ENCODE measurements at regions not wholly inside any gene's neighbourhood (a gene's known extent, or its start where the extent isn't known, plus 50 kb on each side); places are given as distances from the start of the nearest gene placed in this dataset.

GRCh38 chr6:6890400-6890858 is 217.3 kb upstream of the RREB1 start (continued):
- TF ChIP-seq ZNF609 (CRISPR knock-in tag; IDR thresholded peaks at IDR 0.05; ENCODE audit: borderline replicate concordance) (no peak), PTBP1 (IDR thresholded peaks at IDR 0.05; ENCODE audit: low read depth, low read length) (no peak), ZNF3 (CRISPR knock-in tag; IDR thresholded peaks at IDR 0.05) (no peak), FOXJ3 (CRISPR knock-in tag; IDR thresholded peaks at IDR 0.05) (no peak), MTF1 (CRISPR knock-in tag; IDR thresholded peaks at IDR 0.05; ENCODE audit: borderline replicate concordance) (no peak), ZKSCAN3 (CRISPR knock-in tag; IDR thresholded peaks at IDR 0.05) (no peak), ZNF551 (CRISPR knock-in tag; IDR thresholded peaks at IDR 0.05) (no peak), RBFOX2 (IDR thresholded peaks at IDR 0.05; ENCODE audit: low read depth, low read length) (peak; percentile 36; the same call in 1 of the 2 replicates), SMARCA5 (IDR thresholded peaks at IDR 0.05) (no peak), RBBP5 (IDR thresholded peaks at IDR 0.05; ENCODE audit: borderline replicate concordance, insufficient read depth, low read length, poor library complexity, severe bottlenecking) (peak; percentile 24), CCNT2 (IDR thresholded peaks at IDR 0.05; ENCODE audit: borderline replicate concordance, extremely low read depth, insufficient read length, low read depth, low read length) (no peak), SUPT5H (IDR thresholded peaks at IDR 0.05) (peak; percentile 55; the same call in 1 of the 2 replicates), MBD2 (IDR thresholded peaks at IDR 0.05; ENCODE audit: borderline replicate concordance, low read depth) (0 out of 2 replicates have a peak, but pooled peaks have one; percentile 30), CTBP1 (IDR thresholded peaks at IDR 0.05; ENCODE audit: borderline replicate concordance) (no peak; the same call in 1 of the 2 replicates), SP1 (CRISPR knock-in tag; IDR thresholded peaks at IDR 0.05) (no peak), ZNF282 (CRISPR knock-in tag; IDR thresholded peaks at IDR 0.05) (no peak), ZNF311 (CRISPR knock-in tag; IDR thresholded peaks at IDR 0.05) (no peak), GATAD2A (IDR thresholded peaks at IDR 0.05) (no peak), THRAP3 (IDR thresholded peaks at IDR 0.05; ENCODE audit: borderline replicate concordance) (no peak), ZHX1 (conservative IDR thresholded peaks at IDR 0.05; ENCODE audit: low read length) (0 out of 2 replicates have a peak, but pooled peaks have one; percentile 43), KAT2B (IDR thresholded peaks at IDR 0.05; ENCODE audit: low read depth, low read length) (no peak)
- TF ChIP-seq, protein P1, sequence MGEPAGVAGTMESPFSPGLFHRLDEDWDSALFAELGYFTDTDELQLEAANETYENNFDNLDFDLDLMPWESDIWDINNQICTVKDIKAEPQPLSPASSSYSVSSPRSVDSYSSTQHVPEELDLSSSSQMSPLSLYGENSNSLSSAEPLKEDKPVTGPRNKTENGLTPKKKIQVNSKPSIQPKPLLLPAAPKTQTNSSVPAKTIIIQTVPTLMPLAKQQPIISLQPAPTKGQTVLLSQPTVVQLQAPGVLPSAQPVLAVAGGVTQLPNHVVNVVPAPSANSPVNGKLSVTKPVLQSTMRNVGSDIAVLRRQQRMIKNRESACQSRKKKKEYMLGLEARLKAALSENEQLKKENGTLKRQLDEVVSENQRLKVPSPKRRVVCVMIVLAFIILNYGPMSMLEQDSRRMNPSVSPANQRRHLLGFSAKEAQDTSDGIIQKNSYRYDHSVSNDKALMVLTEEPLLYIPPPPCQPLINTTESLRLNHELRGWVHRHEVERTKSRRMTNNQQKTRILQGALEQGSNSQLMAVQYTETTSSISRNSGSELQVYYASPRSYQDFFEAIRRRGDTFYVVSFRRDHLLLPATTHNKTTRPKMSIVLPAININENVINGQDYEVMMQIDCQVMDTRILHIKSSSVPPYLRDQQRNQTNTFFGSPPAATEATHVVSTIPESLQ (CRISPR knock-in tag; IDR thresholded peaks at IDR 0.05): no peak

Measured in K562 (cell line).